H1 (cell line): ENCODE measurements at regions not wholly inside any gene's neighbourhood (a gene's known extent, or its start where the extent isn't known, plus 50 kb on each side); places are given as distances from the start of the nearest gene placed in this dataset.

Experiments
- CTCF ChIA-PET: fragments of 300-600 bp; sonication (Branson Sonifier 250); formaldehyde crosslinking; loops from one replicate; lab custom pipeline; 2021; ENCODE audit not compliant: partially characterized antibody; lab: Charles Lee
- POLR2A ChIA-PET: fragments of 300-600 bp; sonication (Branson Sonifier 250); formaldehyde crosslinking; loops from one replicate; lab custom pipeline; 2021; ENCODE audit warnings: inconsistent platforms; ENCODE audit not compliant: partially characterized antibody; lab: Charles Lee
- DNase-seq, 2 experiments: peaks; one replicate each; pipeline versions ENCODE4 v3.0.0 to v3.0.0-alpha.2; 2010 to 2022; ENCODE audit warnings: low spot score in 2 of 2, low read depth in 1 of 2, mixed read lengths in 1 of 2
- FAIRE-seq: peaks from 2 replicates; lab custom pipeline; 2011; peaks lifted over from hg19 to GRCh38; lab: Jason Lieb, UNC
- H2AFZ ChIP-seq: 2 replicates; pipeline ENCODE4 v1.8.1; 2012; ENCODE audit warnings: low read length, inconsistent platforms
- H2AK5ac ChIP-seq: 2 replicates; pipeline ENCODE4 v1.6.1; 2013; ENCODE audit warnings: low read depth, low read length
- H2BK120ac ChIP-seq: replicated peaks from 2 replicates; pipeline ENCODE3; 2013; ENCODE audit warnings: low read depth, low read length, inconsistent platforms
- H2BK12ac ChIP-seq: 2 replicates; pipeline ENCODE4 v1.6.1; 2013; ENCODE audit warnings: low read depth, low read length
- H2BK15ac ChIP-seq: 2 replicates; pipeline ENCODE4 v1.6.1; 2013; ENCODE audit warnings: low read length
- H2BK20ac ChIP-seq: 2 replicates; pipeline ENCODE4 v1.6.1; 2013; ENCODE audit warnings: low read length
- H2BK5ac ChIP-seq: 2 replicates; pipeline ENCODE4 v1.6.1; 2013; ENCODE audit warnings: low read depth, low read length
- H3K14ac ChIP-seq: 2 replicates; pipeline ENCODE4 v1.6.1; 2013; ENCODE audit warnings: inconsistent platforms; ENCODE audit not compliant: insufficient read length
- H3K18ac ChIP-seq: 2 replicates; pipeline ENCODE4 v1.6.1; 2013; ENCODE audit warnings: low read length; ENCODE audit errors: extremely low read depth
- H3K23ac ChIP-seq: 2 replicates; pipeline ENCODE4 v1.6.1; 2013; ENCODE audit warnings: inconsistent platforms; ENCODE audit not compliant: insufficient read length
- H3K23me2 ChIP-seq: 2 replicates; pipeline ENCODE4 v1.6.1; 2013; ENCODE audit warnings: low read depth, low read length
- H3K27ac ChIP-seq: 2 replicates; pipeline ENCODE4 v1.6.1; 2011; ENCODE audit warnings: low read depth, low read length, inconsistent platforms
- H3K27me3 ChIP-seq, 4 experiments: replicated peaks in 1 of 4; 1 replicate in 1 of 4; 2 replicates in 3 of 4; pipeline versions ENCODE4 v1.6.1 to v1.8.1; 2011 to 2013; ENCODE audit warnings: low read length in 3 of 4, mild to moderate bottlenecking in 3 of 4, inconsistent platforms in 2 of 4, mixed read lengths in 2 of 4, moderate library complexity in 1 of 4; ENCODE audit not compliant: control insufficient read depth in 3 of 4, insufficient read depth in 3 of 4; ENCODE audit errors: extremely low read depth in 1 of 4
- H3K36me3 ChIP-seq, 4 experiments: 2 replicates each; pipeline versions ENCODE4 v1.6.1 to v1.8.1; 2011 to 2013; ENCODE audit warnings: mild to moderate bottlenecking in 4 of 4, low read length in 3 of 4, moderate library complexity in 2 of 4, control low read depth in 1 of 4, inconsistent platforms in 1 of 4; ENCODE audit not compliant: insufficient read depth in 4 of 4, control insufficient read depth in 2 of 4
- H3K4ac ChIP-seq: replicated peaks from 2 replicates; pipeline ENCODE3; 2013; ENCODE audit warnings: low read length, low read depth, mixed read lengths, inconsistent platforms; ENCODE audit not compliant: insufficient read length
- H3K4me1 ChIP-seq, 4 experiments: replicated peaks in 1 of 4; 1 replicate in 1 of 4; 2 replicates in 3 of 4; pipeline versions ENCODE4 v1.6.1 to v1.8.1; 2011 to 2013; ENCODE audit warnings: low read length in 3 of 4, inconsistent platforms in 2 of 4, mixed read lengths in 1 of 4; ENCODE audit not compliant: insufficient read depth in 4 of 4, control insufficient read depth in 3 of 4
- H3K4me2 ChIP-seq, 2 experiments: 2 replicates each; pipeline versions ENCODE4 v1.6.1 to v1.8.1; 2011 to 2013; ENCODE audit warnings: low read depth in 2 of 2, low read length in 2 of 2, control low read depth in 1 of 2, inconsistent platforms in 1 of 2, mild to moderate bottlenecking in 1 of 2; ENCODE audit not compliant: insufficient read depth in 1 of 2
- H3K4me3 ChIP-seq, 4 experiments: fragments of 200-600, 300-600 bp in 1 of 4; sonication (generic), shearing (Covaris generic), sonication (Bioruptor Twin) in 1 of 4; 2 replicates each; pipeline versions ENCODE4 v1.5.1 to v1.8.1; 2011 to 2016; ENCODE audit warnings: low read length in 4 of 4, low read depth in 3 of 4, control low read depth in 2 of 4, inconsistent platforms in 2 of 4, mild to moderate bottlenecking in 2 of 4, mixed read lengths in 1 of 4, moderate library complexity in 1 of 4; ENCODE audit not compliant: insufficient read depth in 2 of 4; ENCODE audit errors: extremely low read depth in 1 of 4
- H3K56ac ChIP-seq: replicated peaks from 2 replicates; pipeline ENCODE3; 2013; ENCODE audit warnings: low read depth, mild to moderate bottlenecking, mixed read lengths, low read length, inconsistent platforms; ENCODE audit not compliant: insufficient read length
- H3K79me1 ChIP-seq: 2 replicates; pipeline ENCODE4 v1.6.1; 2013; ENCODE audit warnings: low read depth, low read length, control low read depth
- H3K79me2 ChIP-seq, 2 experiments: 2 replicates each; pipeline versions ENCODE4 v1.6.1 to v1.8.1; 2012 to 2013; ENCODE audit warnings: low read length in 2 of 2, mild to moderate bottlenecking in 2 of 2, inconsistent platforms in 1 of 2; ENCODE audit not compliant: insufficient read depth in 2 of 2, control insufficient read depth in 1 of 2
- H3K9ac ChIP-seq, 4 experiments: replicated peaks in 1 of 4; 1 replicate in 1 of 4; 2 replicates in 3 of 4; pipeline versions ENCODE4 v1.6.1 to v1.8.1; 2011 to 2013; ENCODE audit warnings: low read depth in 3 of 4, low read length in 3 of 4, control low read depth in 2 of 4, mild to moderate bottlenecking in 2 of 4, moderate library complexity in 2 of 4, inconsistent platforms in 1 of 4; ENCODE audit errors: extremely low read depth in 1 of 4
- H3K9me3 ChIP-seq, 2 experiments: 2 replicates each; pipeline versions ENCODE4 v1.6.1 to v1.8.1; 2012 to 2013; ENCODE audit warnings: mild to moderate bottlenecking in 2 of 2, moderate library complexity in 2 of 2, control low read depth in 1 of 2, inconsistent platforms in 1 of 2, low read depth in 1 of 2, low read length in 1 of 2, mixed read lengths in 1 of 2; ENCODE audit not compliant: insufficient read depth in 2 of 2
- H4K20me1 ChIP-seq, 2 experiments: replicated peaks in 1 of 2; 2 replicates each; pipeline versions ENCODE3 to v1.8.1; 2011 to 2013; ENCODE audit warnings: inconsistent platforms in 2 of 2, low read length in 2 of 2, mild to moderate bottlenecking in 1 of 2; ENCODE audit not compliant: insufficient read depth in 2 of 2, control insufficient read depth in 1 of 2
- H4K5ac ChIP-seq: 2 replicates; pipeline ENCODE4 v1.6.1; 2013; ENCODE audit warnings: low read length, low read depth, mixed read lengths, inconsistent platforms; ENCODE audit not compliant: insufficient read length
- H4K8ac ChIP-seq: 2 replicates; pipeline ENCODE4 v1.8.0; 2013; ENCODE audit warnings: mild to moderate bottlenecking, moderate library complexity, low read length, inconsistent platforms; ENCODE audit not compliant: insufficient read depth; ENCODE audit errors: extremely low read depth
- H4K91ac ChIP-seq: replicated peaks from 2 replicates; pipeline ENCODE3; 2013; ENCODE audit warnings: low read length, mixed read lengths, inconsistent platforms; ENCODE audit not compliant: insufficient read length
- CHD1 ChIP-seq: IDR thresholded peaks from 2 replicates; pipeline ENCODE4 v1.6.1; 2012; ENCODE audit warnings: low read depth, low read length, improper control_type of control experiment
- CTCF ChIP-seq, 3 experiments: IDR thresholded peaks; 1 replicate in 2 of 3; 2 replicates in 1 of 3; pipeline versions ENCODE4 v1.5.1 to v1.6.1; 2011; ENCODE audit warnings: low read length in 3 of 3, mild to moderate bottlenecking in 3 of 3, inconsistent platforms in 2 of 3, low read depth in 1 of 3, moderate library complexity in 1 of 3; ENCODE audit not compliant: insufficient read depth in 1 of 3; ENCODE audit errors: control extremely low read depth in 1 of 3
- E2F6 ChIP-seq: IDR thresholded peaks from 2 replicates; pipeline ENCODE4 v1.6.1; 2012; ENCODE audit warnings: inconsistent platforms
- KDM1A ChIP-seq: fragments of 200-600, 300-600 bp; sonication (generic); IDR thresholded peaks from 2 replicates; pipeline ENCODE4 v1.7.1; 2016; ENCODE audit warnings: mild to moderate bottlenecking, low read length, borderline replicate concordance
- MAFK ChIP-seq: IDR thresholded peaks from 2 replicates; pipeline ENCODE4 v1.6.1; 2012; ENCODE audit warnings: low read depth, mild to moderate bottlenecking, improper control_type of control experiment, low read length
- PHF8 ChIP-seq: fragments of 200-600 bp; sonication (generic); conservative IDR thresholded peaks from 2 replicates; pipeline ENCODE4 v1.7.1; 2012; ENCODE audit warnings: low read depth, mild to moderate bottlenecking, inconsistent platforms, low read length, moderate library complexity
- POLR2A ChIP-seq, 2 experiments: IDR thresholded peaks; 1 replicate in 1 of 2; 2 replicates in 1 of 2; pipeline ENCODE4 v1.6.1; 2011; ENCODE audit warnings: low read depth in 2 of 2, low read length in 2 of 2, mild to moderate bottlenecking in 2 of 2; ENCODE audit errors: control extremely low read depth in 1 of 2
- RNF2 ChIP-seq: fragments of 200-900, 300-1000 bp; sonication (generic); IDR thresholded peaks from 2 replicates; pipeline ENCODE4 v1.7.1; 2016; ENCODE audit warnings: borderline replicate concordance, low read depth, mild to moderate bottlenecking, antibody characterized with exemption, low read length; ENCODE audit not compliant: poor library complexity, severe bottlenecking; ENCODE audit errors: missing control alignments
- SP4 ChIP-seq: IDR thresholded peaks from 2 replicates; pipeline ENCODE4 v1.6.1; 2012; ENCODE audit warnings: low read length, inconsistent platforms
- SUZ12 ChIP-seq: fragments of 200-600 bp; sonication (generic); IDR thresholded peaks from 2 replicates; pipeline ENCODE4 v1.6.1; 2012; ENCODE audit warnings: mild to moderate bottlenecking, inconsistent platforms, low read length, moderate library complexity, mixed read lengths
- TAF7 ChIP-seq: optimal IDR thresholded peaks from 2 replicates; pipeline ENCODE3; 2011; ENCODE audit warnings: low read depth, mild to moderate bottlenecking, inconsistent platforms, low read length, moderate library complexity, borderline replicate concordance
- TCF12 ChIP-seq: IDR thresholded peaks from 2 replicates; pipeline ENCODE4 v1.6.1; 2011; ENCODE audit warnings: low read depth, mild to moderate bottlenecking, low read length
- WGBS, 2 experiments: shearing (Covaris generic) in 1 of 2; methylation state at CpG; one replicate each; pipeline versions ENCODE4 v1.1.6 to v1.1.7; 2013 to 2015; ENCODE audit warnings: low lambda C conversion rate in 2 of 2, mixed read lengths in 2 of 2, inconsistent platforms in 1 of 2, low coverage in 1 of 2, missing lambda C conversion rate in 1 of 2; ENCODE audit not compliant: insufficient replicate concordance in 2 of 2, insufficient coverage in 1 of 2, insufficient read length in 1 of 2; ENCODE audit errors: extremely low coverage in 1 of 2, missing lambda C conversion rate in 1 of 2; 5-methylcytosine and 5-hydroxymethylcytosine counted together

- H3K27ac ChIP-seq = no peak overlapping the region
- H3K4me1 ChIP-seq = no peaks in the 10 kb centered on the region
- no peak overlapping the region for H2AK5ac ChIP-seq
- no peaks in the 10 kb centered on the region for H3K79me1 ChIP-seq
- no peaks in the 10 kb centered on the region for H3K27me3 ChIP-seq
- H3K23me2 ChIP-seq = no peaks in the 10 kb centered on the region
- POLR2A ChIA-PET = no interaction called here
- 87% methylated on average over 6 of the region's 6 CpGs; no CpG with 5 or more reads in 1 of the 2 experiments for WGBS, 2 experiments
- H4K20me1 ChIP-seq = no peaks in the 10 kb centered on the region
- no peak overlapping the region for H3K56ac ChIP-seq
- H3K36me3 ChIP-seq = no peaks in the 10 kb centered on the region
- no peak overlapping the region for H3K4me3 ChIP-seq
- H3K23ac ChIP-seq = no peak overlapping the region
- no peak overlapping the region for H4K8ac ChIP-seq
- no peak for DNase-seq
- no peaks in the 10 kb centered on the region for H3K79me2 ChIP-seq
- H3K4me2 ChIP-seq = no peak overlapping the region
- H3K14ac ChIP-seq = no peak overlapping the region
- H3K4ac ChIP-seq = no peak overlapping the region
- H2BK15ac ChIP-seq = no peak overlapping the region
- no peak overlapping the region for H3K18ac ChIP-seq
- FAIRE-seq = no peak
- no peak overlapping the region for H3K9ac ChIP-seq
- TF ChIP-seq CHD1 (no peak), SP4 (no peak), MAFK (no peak), E2F6 (no peak), PHF8 (no peak), KDM1A (no peak), CTCF (IDR thresholded peaks at IDR 0.05; ENCODE audit: control extremely low read depth in 1 of 3, insufficient read depth in 1 of 3, low read depth in 1 of 3, low read length in 3 of 3) (no peak), SUZ12 (no peak), RNF2 (no peak), TAF7 (no peak), POLR2A (IDR thresholded peaks at IDR 0.05; ENCODE audit: control extremely low read depth in 1 of 2, low read depth in 2 of 2, low read length in 2 of 2) (no peak), TCF12 (no peak)
- no peak overlapping the region for H2BK20ac ChIP-seq
- no peak overlapping the region for H2BK5ac ChIP-seq
- no peak overlapping the region for H2AFZ ChIP-seq
- H4K91ac ChIP-seq = no peak overlapping the region
- H2BK120ac ChIP-seq = no peak overlapping the region
- no peak overlapping the region for H2BK12ac ChIP-seq
- CTCF ChIA-PET = no interaction called here
- no peak overlapping the region for H4K5ac ChIP-seq
- H3K9me3 ChIP-seq = no peaks in the 10 kb centered on the region
Observed at GRCh38 chr3:148289159-148289558, 408.5 kb upstream of the AGTR1 start.
